ENCODE measurements at regions not wholly inside any gene's neighbourhood (a gene's known extent, or its start where the extent isn't known, plus 50 kb on each side); places are given as distances from the start of the nearest gene placed in this dataset.
"Not testable (repeated sequence)": the region's sequence is repeated elsewhere in the genome, so short reads cannot be mapped to it uniquely, and the experiment has no call there.

DNA sequence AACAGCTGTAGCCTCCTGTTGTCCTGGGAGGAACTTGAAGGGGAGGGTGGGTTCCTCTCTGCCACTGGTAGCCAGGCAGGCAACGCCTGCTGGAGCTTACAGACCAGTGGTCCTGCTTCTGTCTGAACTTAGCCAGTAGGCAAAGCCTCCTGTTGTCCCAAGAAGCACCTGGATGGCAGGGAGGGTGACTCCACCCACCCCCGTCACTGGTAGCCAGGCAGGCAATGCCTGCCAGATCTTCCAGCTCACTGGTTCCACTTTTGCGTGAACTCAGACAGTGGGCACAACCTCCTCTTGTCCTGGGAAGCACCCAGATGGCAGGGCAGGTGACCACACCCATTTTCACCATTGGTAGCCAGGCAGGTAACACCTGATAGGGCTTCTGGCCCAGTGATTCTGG lies 203.5 kb upstream of the DIPK2B start:
- no peak for DNase-seq (ENCODE audit: low read depth, low spot score)

DNA sequence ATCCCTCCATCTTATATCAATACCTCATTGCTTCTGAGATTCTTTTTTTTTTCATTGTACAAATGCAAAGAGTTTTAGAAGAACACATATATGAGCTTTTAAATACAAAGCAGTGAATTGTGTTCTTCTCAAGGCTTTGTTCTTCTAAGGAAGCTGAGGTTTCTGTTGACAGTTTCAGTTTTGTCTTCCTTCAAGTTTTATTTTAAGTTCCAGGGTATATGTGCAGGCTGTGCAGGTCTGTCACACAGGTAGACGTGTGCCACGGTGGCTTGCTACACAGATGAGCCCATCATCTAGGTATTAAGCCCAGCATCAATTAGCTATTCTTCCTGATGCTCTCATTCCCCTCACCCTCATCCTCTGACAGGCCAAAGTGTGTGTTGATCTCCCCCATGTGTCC lies 201.2 kb upstream of the DIPK2B start:
- DNase-seq (ENCODE audit: low read depth, low spot score), result no peak

- DNase-seq (ENCODE audit: low read depth, low spot score), result not testable (repeated sequence)
Measured at GRCh38 chrX:45400951-45401725, 200.5 kb upstream of the DIPK2B start.

DNA sequence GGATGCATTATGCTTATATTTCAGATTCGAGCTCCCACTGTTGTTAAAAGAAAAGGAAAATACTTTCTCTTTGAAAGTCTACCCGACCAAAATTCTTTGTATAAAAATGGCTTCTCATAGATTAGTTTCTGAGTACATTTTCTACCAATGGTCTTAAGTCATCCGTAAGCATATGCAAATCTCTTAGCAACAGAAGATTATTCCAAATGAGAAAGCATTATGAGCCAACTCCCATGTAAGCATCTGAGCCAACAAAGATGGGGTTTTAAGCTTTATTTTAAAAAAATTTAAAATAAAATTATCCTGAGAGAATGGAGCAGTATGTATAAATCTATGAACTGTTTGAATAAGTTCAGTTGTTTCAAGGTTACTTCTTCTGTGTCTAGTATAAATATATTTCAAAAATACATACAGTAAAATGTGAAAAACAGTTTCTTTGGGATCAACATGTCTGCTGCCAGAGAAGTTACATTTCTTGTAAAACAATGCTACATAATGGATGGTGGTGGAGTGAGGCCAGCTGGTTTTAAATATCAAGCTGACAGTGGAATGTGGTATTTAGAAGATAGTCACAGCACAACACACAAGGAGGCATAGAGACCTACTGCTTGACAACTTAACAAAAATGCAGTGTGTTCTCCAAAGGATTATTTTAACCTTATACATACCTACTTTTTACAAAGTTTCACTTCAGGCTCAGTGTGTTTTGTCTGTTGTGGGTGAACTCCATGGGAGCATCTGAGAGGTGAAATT lies 199.5 kb upstream of the DIPK2B start:
- no peak for DNase-seq (ENCODE audit: low read depth, low spot score)

DNA sequence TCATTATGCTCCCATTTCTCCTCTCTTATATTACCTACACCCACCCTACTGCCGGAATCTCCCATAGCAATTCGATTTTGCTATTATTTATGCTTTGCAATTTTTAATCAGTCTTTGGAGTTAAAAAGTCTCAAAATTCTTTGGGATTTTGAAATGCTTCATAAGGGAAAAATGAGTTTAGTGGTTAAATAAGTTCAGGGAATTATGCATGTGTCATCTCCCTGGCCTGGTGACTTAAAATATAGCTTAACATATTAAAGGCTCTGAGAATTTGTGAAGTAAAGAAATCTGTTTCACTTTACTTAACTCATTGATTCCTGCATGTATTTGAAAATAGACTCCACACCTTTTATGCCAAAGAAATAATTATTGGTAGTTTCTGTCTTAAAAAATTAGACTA lies 185.1 kb upstream of the DIPK2B start:
- no peak for DNase-seq (ENCODE audit: low read depth, low spot score)

- DNase-seq (ENCODE audit: low read depth, low spot score), result no peak
Measured at GRCh38 chrX:45381841-45382240, 181.2 kb upstream of the DIPK2B start.

- DNase-seq (ENCODE audit: low read depth, low spot score), result no peak
Measured at GRCh38 chrX:45381366-45381765, 180.7 kb upstream of the DIPK2B start.

DNA sequence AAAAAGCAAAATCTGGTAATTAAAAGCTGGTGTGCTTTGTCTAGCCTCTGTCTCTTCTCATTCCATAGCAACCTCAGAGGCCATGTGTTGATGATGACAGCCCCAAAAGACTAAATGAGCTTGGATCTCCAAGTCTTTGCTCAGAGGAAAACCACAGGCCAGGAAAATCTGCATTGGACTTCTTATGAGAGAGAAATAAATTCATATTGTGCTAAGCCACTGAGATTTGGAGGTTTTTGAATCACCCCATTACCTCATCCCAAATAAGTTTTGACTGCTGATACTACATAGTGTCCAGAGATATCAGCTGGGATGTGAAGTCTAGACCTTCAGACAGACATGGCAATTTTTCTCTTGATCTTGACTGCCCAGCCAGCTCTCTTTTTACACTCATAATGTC lies 178.6 kb upstream of the DIPK2B start:
- DNase-seq (ENCODE audit: low read depth, low spot score), result no peak

DNA sequence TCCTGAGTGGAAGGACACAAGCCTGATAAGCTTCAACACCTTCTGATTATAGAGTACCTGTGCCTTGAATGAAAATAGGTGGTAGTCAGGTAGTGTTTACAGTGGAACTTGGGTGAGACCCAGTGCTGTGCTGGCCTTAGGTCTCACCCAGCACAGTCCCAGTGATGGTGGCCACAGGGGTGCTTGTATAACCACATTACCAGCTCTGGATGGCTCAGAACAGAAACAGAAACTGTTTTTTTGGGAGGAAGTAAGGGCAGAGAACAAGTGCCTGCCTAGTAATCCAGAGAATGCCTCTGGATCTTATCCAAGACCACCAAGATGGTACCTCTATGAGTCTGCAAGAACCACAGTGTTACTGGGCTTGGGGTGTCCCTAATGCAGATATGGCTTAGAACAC lies 171.5 kb upstream of the DIPK2B start:
- no peak for DNase-seq (ENCODE audit: low read depth, low spot score)

DNA sequence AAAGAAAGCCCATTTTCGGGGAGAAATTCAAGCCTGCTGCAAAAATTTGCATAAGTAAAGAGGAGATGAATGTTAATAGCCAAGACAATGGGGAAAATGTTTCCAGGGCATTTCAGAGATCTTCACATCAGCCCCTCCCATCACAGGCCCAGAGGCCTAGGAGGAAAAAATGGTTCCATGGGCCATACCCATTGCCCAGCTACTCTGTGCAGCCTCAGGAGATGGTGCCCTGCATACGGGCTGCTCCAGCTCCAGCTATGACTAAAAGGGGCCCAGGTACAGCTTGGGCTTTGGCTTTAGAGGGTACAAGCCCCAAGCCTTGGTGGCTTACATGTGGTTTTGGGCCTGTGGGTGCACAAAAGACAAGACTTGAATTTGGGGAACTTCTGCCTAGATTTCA lies 168.0 kb upstream of the DIPK2B start:
- no peak for DNase-seq (ENCODE audit: low read depth, low spot score)

DNA sequence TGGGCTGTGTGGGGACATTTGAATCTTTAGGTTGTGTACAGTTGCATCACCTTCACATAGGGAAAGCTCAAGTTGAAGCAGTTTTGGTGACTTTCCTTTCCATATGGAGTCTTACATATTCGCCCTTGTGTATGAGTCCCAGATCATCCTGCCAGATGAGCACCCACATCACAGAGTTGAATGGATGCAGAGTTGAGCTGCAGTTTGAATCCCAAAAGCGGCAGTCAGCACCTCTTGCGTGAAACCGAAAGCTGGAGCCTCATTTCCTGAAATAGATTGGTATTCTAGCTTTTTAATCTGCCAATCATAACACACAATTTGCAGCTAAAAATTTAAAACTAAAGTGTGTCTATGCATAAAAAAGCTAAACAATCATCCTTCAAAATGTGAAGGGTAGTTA lies 162.9 kb upstream of the DIPK2B start:
- DNase-seq (ENCODE audit: low read depth, low spot score), result no peak

- DNase-seq (ENCODE audit: low read depth, low spot score), result no peak
Measured at GRCh38 chrX:45360571-45360970, 159.9 kb upstream of the DIPK2B start.

- no peak for DNase-seq (ENCODE audit: low read depth, low spot score)
Measured at GRCh38 chrX:45358392-45358791, 157.7 kb upstream of the DIPK2B start.

GRCh38 chrX:45353456-45353855 lies 152.8 kb upstream of the DIPK2B start:
- DNase-seq (ENCODE audit: low read depth, low spot score), result no peak

GRCh38 chrX:45352611-45353010 lies 151.9 kb upstream of the DIPK2B start:
- no peak for DNase-seq (ENCODE audit: low read depth, low spot score)

GRCh38 chrX:45351478-45351877 lies 150.8 kb upstream of the DIPK2B start:
- DNase-seq (ENCODE audit: low read depth, low spot score), result no peak

GRCh38 chrX:45348296-45348695 lies 147.6 kb upstream of the DIPK2B start:
- DNase-seq (ENCODE audit: low read depth, low spot score), result no peak

GRCh38 chrX:45347877-45348276 lies 147.2 kb upstream of the DIPK2B start:
- no peak for DNase-seq (ENCODE audit: low read depth, low spot score)

DNA sequence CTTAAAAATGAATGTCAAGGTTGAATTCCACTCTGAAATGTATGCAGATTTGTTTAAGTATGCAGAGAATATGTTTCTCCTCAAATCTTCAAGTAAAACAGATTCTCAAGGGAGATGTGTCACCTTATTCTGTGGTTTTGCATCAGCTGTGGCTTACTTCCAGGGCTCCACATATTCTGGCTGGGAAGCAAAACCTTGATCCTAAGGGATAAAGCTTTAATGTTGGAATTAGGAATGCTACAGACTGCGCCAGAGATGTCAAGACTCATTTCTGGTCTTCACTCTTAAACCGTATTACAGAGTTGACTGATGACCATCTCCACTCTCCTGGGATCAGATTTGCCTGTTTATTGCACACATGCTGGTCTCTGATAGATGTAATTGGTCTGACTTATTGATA lies 143.9 kb upstream of the DIPK2B start:
- DNase-seq (ENCODE audit: low read depth, low spot score), result no peak

DNA sequence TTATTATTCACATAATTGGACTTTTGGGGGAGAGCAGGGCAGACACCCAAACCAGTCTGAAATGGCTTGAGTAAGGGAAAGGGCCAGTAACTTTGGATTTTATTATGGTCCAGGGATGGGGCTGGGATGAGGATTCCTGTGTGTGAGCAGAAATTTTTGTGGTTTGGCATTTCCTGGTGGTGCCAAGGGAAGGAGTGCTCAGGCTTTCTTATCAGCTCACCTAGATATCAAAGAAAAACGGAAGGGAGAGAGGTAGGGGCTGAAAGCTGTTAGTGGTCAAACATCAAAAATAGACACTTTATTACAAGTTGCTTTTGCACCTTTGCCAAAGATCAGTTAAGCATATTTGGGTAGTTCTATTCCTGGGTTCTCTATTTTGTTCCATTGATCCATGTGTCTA lies 128.5 kb upstream of the DIPK2B start:
- no peak for DNase-seq (ENCODE audit: low read depth, low spot score)

DNA sequence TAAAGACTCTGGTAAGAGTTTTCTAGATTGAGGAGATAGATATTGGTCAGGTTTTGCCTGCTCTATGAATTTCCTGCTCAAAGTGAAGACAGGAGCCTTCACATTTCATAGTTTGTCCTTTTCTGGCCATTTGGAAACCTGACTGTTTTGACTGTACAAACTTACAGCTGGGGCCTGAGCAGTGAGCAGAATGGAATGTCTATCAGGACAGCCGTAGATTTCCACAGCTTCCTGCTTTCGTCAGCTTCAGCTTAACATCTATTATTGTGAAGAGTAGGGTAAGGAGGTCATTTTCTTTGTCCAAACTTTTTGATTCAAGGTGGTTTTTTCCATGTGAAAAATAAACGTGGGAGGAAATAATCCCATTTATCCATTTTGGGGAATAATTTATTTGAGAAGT lies 124.3 kb upstream of the DIPK2B start:
- DNase-seq (ENCODE audit: low read depth, low spot score), result no peak

GRCh38 chrX:45323387-45323786 lies 122.7 kb upstream of the DIPK2B start:
- DNase-seq (ENCODE audit: low read depth, low spot score), result no peak

GRCh38 chrX:45322820-45323219 lies 122.1 kb upstream of the DIPK2B start:
- DNase-seq (ENCODE audit: low read depth, low spot score), result no peak

All from brain pericyte (primary cell).